OCI-LY3 (cell line): ENCODE measurements at regions not wholly inside any gene's neighbourhood (a gene's known extent, or its start where the extent isn't known, plus 50 kb on each side); places are given as distances from the start of the nearest gene placed in this dataset.
A peak's percentile ranks its signal among the peaks of the same experiment; 100 is the strongest.

Experiments
- H2AFZ ChIP-seq: fragments of 200-600, 300-600 bp; shearing (Covaris generic); 2 replicates; pipeline ENCODE4 v1.6.0; 2014; ENCODE audit warnings: antibody characterized with exemption, low read depth, low read length
- H3K27ac ChIP-seq: fragments of 200-600, 300-600 bp; sonication (generic); 2 replicates; pipeline ENCODE4 v1.5.1; 2014; ENCODE audit warnings: mild to moderate bottlenecking, low read length, moderate library complexity, mixed read lengths
- H3K27me3 ChIP-seq: fragments of 200-600, 300-600 bp; sonication (generic); 2 replicates; pipeline ENCODE4 v1.6.1; 2014; ENCODE audit warnings: low read depth, low read length, mixed read lengths
- H3K36me3 ChIP-seq: fragments of 200-600, 300-600 bp; sonication (generic); replicated peaks from 2 replicates; pipeline ENCODE3; 2014; ENCODE audit warnings: low read depth, low read length, mixed read lengths
- H3K4me1 ChIP-seq: fragments of 300-600, 200-600 bp; sonication (generic); 2 replicates; pipeline ENCODE4 v1.6.1; 2014; ENCODE audit warnings: low read length, mixed read lengths
- H3K4me2 ChIP-seq: fragments of 200-600, 300-600 bp; sonication (generic); 2 replicates; pipeline ENCODE4 v1.6.1; 2014; ENCODE audit warnings: low read length, mixed read lengths
- H3K4me3 ChIP-seq: fragments of 300-600, 200-600 bp; sonication (generic); 2 replicates; pipeline ENCODE4 v1.5.1; 2014; ENCODE audit warnings: antibody characterized with exemption, mild to moderate bottlenecking, low read length, moderate library complexity
- H3K79me2 ChIP-seq: fragments of 300-600, 200-600 bp; shearing (Covaris generic); 2 replicates; pipeline ENCODE4 v1.6.1; 2014; ENCODE audit warnings: mild to moderate bottlenecking, low read length, mixed read lengths
- H3K9ac ChIP-seq: fragments of 300-600, 200-600 bp; shearing (Covaris generic); 2 replicates; pipeline ENCODE4 v1.6.0; 2014; ENCODE audit warnings: mild to moderate bottlenecking, low read length, moderate library complexity
- H3K9me3 ChIP-seq: fragments of 200-600, 300-600 bp; shearing (Covaris generic); 2 replicates; pipeline ENCODE4 v1.6.1; 2014; ENCODE audit warnings: low read length, mixed read lengths; ENCODE audit not compliant: insufficient read depth
- H4K20me1 ChIP-seq: fragments of 200-600, 300-600 bp; sonication (generic); 2 replicates; pipeline ENCODE4 v1.6.1; 2016; ENCODE audit warnings: low read length, mixed read lengths; ENCODE audit not compliant: insufficient read depth
- CTCF ChIP-seq: fragments of 200-600, 300-600 bp; sonication (generic); IDR thresholded peaks from 2 replicates; pipeline ENCODE4 v1.5.1; 2014; ENCODE audit warnings: antibody characterized with exemption, low read length, low read depth
- EZH2phosphoT487 ChIP-seq: fragments of 200-600 bp; shearing (Covaris generic); IDR thresholded peaks from 2 replicates; pipeline ENCODE4 v1.6.1; 2018; ENCODE audit warnings: antibody characterized with exemption, mixed run types, low read depth

DNA sequence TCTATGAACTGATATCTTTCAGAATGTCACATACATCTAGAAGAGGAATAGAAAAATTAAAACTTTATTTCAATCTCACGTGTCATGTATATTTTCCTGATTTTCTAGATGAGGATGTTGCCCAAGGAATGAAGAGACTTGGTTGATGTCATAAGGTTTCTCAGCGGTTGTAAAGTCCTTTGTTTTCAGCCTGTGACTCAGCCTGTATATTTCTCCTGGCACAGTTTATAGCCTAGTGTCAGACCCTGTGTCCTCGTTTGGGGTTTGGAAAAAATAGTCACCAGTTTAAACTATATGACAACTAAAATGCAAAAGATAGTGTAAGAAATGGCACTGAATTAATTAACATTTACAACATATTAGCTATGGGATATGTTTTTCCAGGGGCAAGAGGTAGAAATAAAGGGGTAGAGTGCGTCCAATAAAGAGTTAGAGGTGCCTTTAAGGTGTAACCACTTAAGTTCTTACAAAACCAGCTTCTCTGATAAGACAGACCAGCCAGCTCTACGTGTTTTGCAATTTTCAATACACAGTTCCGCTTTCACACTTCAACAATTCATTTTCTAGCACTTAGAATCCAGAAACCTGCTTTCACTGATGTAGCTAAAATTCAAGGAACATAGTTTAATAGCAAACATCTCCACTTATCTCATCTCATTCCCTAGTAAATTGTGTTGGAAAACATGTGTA, 1432.6 kb upstream of the TENM4 start:
- H3K9me3 ChIP-seq = no peaks in the 10 kb centered on the region
- no peaks in the 10 kb centered on the region for H3K79me2 ChIP-seq
- peak overlapping the region; percentile 55 for H3K4me3 ChIP-seq
- H3K9ac ChIP-seq = peak overlapping the region; percentile 18; the same call in 1 of the 2 replicates
- H3K27ac ChIP-seq = peak overlapping the region; percentile 66
- peaks cover 40% of the 10 kb centered on the region for H3K4me1 ChIP-seq
- TF ChIP-seq CTCF = no peak
- TF ChIP-seq EZH2phosphoT487 = no peak
- no peaks in the 10 kb centered on the region for H3K36me3 ChIP-seq
- no peak overlapping the region; the same call in 1 of the 2 replicates for H2AFZ ChIP-seq
- peak overlapping the region; percentile 75 for H3K4me2 ChIP-seq
- H3K27me3 ChIP-seq = no peaks in the 10 kb centered on the region
- H4K20me1 ChIP-seq = no peaks in the 10 kb centered on the region

DNA sequence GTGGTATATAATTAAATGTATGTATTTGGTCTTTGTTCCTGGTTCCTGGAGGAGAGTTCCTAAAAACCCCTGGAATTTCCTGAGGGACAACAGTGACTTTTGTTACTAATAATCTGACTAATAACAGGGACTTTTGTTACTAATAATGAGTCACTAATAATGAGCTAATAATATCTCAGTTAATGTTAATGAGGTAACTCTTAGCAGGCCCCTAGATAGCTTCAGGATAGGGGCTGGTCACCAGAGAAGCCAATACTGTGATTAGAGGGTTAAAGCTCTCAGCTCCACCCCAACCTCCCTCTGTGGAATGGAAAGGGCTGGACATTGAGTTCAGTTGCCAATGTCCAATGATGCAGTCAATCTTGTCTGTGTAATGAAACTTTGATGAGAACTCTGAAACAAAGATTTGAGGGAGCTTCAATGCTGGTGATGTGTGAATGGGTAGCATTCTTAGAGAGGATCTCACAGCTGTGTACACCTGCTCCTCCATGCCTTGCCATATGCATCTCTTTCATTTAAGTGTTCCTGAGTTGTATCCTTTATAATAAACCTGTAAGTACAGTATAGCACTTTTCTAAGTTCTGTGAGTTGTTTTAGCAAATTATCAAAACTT, 1431.4 kb upstream of the TENM4 start:
- Histone ChIP-seq H3K4me2 (no peak overlapping the region), H3K79me2 (no peaks in the 10 kb centered on the region), H3K27me3 (no peaks in the 10 kb centered on the region), H3K9ac (no peak overlapping the region), H4K20me1 (no peaks in the 10 kb centered on the region), H3K4me3 (no peak overlapping the region), H3K9me3 (no peaks in the 10 kb centered on the region), H3K36me3 (no peaks in the 10 kb centered on the region), H3K4me1 (peaks cover 41% of the 10 kb centered on the region), H3K27ac (no peak overlapping the region), H2AFZ (no peak overlapping the region)
- TF ChIP-seq EZH2phosphoT487 (no peak), CTCF (no peak)

DNA sequence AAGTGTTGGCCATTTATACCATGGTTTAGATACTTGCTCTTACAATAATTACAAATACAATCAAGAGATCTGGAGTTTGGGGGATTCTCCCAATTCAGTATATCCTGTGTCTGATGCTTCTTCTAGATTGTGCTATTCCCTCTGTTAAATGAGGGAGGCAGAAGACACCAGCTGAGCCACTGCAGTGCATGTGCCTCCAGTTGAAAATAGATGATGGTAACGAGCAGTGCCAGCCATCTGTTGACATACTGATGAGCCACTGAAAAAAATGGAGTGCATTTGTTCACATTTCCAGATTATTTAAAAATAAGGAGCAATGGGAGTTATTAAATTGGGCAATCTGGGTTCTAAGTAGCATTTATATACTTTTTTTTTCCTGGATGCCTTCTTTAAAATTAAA, 1428.0 kb upstream of the TENM4 start:
- Histone ChIP-seq H3K4me3 (no peak overlapping the region), H4K20me1 (no peaks in the 10 kb centered on the region), H3K9ac (no peak overlapping the region), H3K79me2 (no peaks in the 10 kb centered on the region), H3K27ac (no peak overlapping the region), H3K4me1 (peaks cover 32% of the 10 kb centered on the region), H2AFZ (no peak overlapping the region), H3K4me2 (peak overlapping the region; percentile 9; the same call in 1 of the 2 replicates), H3K36me3 (no peaks in the 10 kb centered on the region), H3K27me3 (no peaks in the 10 kb centered on the region), H3K9me3 (no peaks in the 10 kb centered on the region)
- TF ChIP-seq EZH2phosphoT487 (no peak), CTCF (no peak)

DNA sequence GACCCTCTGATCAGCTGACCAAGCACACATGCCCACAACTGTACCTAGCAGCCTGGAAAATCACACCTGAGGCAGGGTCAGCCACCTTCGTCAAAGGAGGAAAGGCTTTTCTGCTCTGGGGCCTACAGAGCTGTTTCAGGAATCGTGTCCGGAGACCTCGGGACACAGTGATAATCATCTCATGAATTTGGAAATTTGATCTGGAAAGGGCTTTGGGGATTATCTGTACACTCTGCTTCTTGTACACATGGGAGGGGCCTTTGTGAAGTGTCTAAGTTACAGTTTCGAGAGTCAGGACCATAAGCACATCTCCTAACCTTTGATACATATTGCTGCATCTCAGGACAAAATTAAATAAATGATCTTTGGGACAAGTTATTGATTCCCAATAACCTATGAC, 1421.2 kb upstream of the TENM4 start:
- Histone ChIP-seq H3K4me3 (no peak overlapping the region), H3K27ac (no peak overlapping the region), H3K9ac (no peak overlapping the region), H4K20me1 (no peaks in the 10 kb centered on the region), H3K36me3 (no peaks in the 10 kb centered on the region), H3K4me1 (peaks cover 15% of the 10 kb centered on the region), H2AFZ (no peak overlapping the region), H3K9me3 (no peaks in the 10 kb centered on the region), H3K4me2 (no peak overlapping the region), H3K27me3 (no peaks in the 10 kb centered on the region), H3K79me2 (no peaks in the 10 kb centered on the region)
- TF ChIP-seq CTCF = no peak
- TF ChIP-seq EZH2phosphoT487 = no peak
